Sigmoid colon (tissue), 4 donors: ENCODE measurements at regions not wholly inside any gene's neighbourhood (a gene's known extent, or its start where the extent isn't known, plus 50 kb on each side); places are given as distances from the start of the nearest gene placed in this dataset.
"Not testable (repeated sequence)": the region's sequence is repeated elsewhere in the genome, so short reads cannot be mapped to it uniquely, and the experiment has no call there.

ENCODE experiments used
- EP300 ChIP-seq, 4 donors: sonication (generic); formaldehyde crosslinking; IDR thresholded peaks; one replicate each; pipeline ENCODE4 v1.6.1; 2017; ENCODE audit warnings: antibody characterized with exemption in 4 of 4
- POLR2A ChIP-seq, 2 donors: fragments of 450-650 bp; IDR thresholded peaks; one replicate each; pipeline ENCODE4 v1.6.1; 2016; ENCODE audit warnings: antibody characterized with exemption in 2 of 2, mild to moderate bottlenecking in 2 of 2, moderate library complexity in 2 of 2
- TF ChIP-seq, protein P1 (sequence below), 4 experiments: fragments of 450-650 bp in 3 of 4; fragments of 200-600 bp in 1 of 4; IDR thresholded peaks; one replicate each; pipeline ENCODE4 v1.5.1; 2016 to 2019; ENCODE audit warnings: antibody characterized with exemption in 4 of 4, mild to moderate bottlenecking in 3 of 4, moderate library complexity in 2 of 4

DNA sequence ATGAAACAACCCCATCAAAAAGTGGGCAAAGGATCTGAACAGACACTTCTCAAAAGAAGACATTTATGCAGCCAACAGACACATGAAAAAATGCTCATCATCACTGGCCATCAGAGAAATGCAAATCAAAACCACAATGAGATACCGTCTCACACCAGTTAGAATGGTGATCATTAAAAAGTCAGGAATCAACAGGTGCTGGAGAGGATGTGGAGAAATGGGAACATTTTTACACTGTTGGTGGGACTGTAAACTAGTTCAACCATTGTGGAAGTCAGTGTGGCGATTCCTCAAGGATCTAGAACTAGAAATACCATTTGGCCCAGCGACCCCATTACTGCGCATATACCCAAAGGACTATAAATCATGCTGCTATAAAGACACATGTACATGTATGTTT, 179.1 kb downstream of the LRRC70 start:
- TF ChIP-seq EP300, POLR2A (IDR thresholded peaks at IDR 0.05): not testable (repeated sequence)
- TF ChIP-seq, protein P1, sequence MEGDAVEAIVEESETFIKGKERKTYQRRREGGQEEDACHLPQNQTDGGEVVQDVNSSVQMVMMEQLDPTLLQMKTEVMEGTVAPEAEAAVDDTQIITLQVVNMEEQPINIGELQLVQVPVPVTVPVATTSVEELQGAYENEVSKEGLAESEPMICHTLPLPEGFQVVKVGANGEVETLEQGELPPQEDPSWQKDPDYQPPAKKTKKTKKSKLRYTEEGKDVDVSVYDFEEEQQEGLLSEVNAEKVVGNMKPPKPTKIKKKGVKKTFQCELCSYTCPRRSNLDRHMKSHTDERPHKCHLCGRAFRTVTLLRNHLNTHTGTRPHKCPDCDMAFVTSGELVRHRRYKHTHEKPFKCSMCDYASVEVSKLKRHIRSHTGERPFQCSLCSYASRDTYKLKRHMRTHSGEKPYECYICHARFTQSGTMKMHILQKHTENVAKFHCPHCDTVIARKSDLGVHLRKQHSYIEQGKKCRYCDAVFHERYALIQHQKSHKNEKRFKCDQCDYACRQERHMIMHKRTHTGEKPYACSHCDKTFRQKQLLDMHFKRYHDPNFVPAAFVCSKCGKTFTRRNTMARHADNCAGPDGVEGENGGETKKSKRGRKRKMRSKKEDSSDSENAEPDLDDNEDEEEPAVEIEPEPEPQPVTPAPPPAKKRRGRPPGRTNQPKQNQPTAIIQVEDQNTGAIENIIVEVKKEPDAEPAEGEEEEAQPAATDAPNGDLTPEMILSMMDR (IDR thresholded peaks at IDR 0.05) = not testable (repeated sequence)
